ENCODE measurements at regions not wholly inside any gene's neighbourhood (a gene's known extent, or its start where the extent isn't known, plus 50 kb on each side); places are given as distances from the start of the nearest gene placed in this dataset.

GRCh38 chr5:5009240-5009639, 130.9 kb upstream of the ADAMTS16 start:
- Mint-ChIP-seq H3K27me3 (ENCODE audit: low read depth) (no peaks in the 10 kb centered on the region), H3K9me3 (ENCODE audit: insufficient read depth) (no peaks in the 10 kb centered on the region), H3K27ac (no peak overlapping the region), H3K4me3 (no peak overlapping the region), H3K36me3 (ENCODE audit: low read depth) (no peaks in the 10 kb centered on the region), H3K4me1 (ENCODE audit: low read depth) (no peaks in the 10 kb centered on the region)
- CTCF ChIA-PET: no interaction called here
- DNase-seq (no peak), ATAC-seq (no peak)
- POLR2A ChIA-PET: no interaction called here

- Mint-ChIP-seq H3K4me1 (ENCODE audit: low read depth) (no peaks in the 10 kb centered on the region), H3K27ac (no peak overlapping the region), H3K9me3 (ENCODE audit: insufficient read depth) (no peaks in the 10 kb centered on the region), H3K27me3 (ENCODE audit: low read depth) (no peaks in the 10 kb centered on the region), H3K4me3 (no peak overlapping the region), H3K36me3 (ENCODE audit: low read depth) (no peaks in the 10 kb centered on the region)
- DNase-seq (no peak), ATAC-seq (no peak)
- POLR2A ChIA-PET: no interaction called here
- CTCF ChIA-PET: no interaction called here
Measured at GRCh38 chr5:5011151-5011550, 129.0 kb upstream of the ADAMTS16 start.

- ATAC-seq (no peak), DNase-seq (no peak)
- no peaks in the 10 kb centered on the region for H3K9me3 Mint-ChIP-seq (ENCODE audit: insufficient read depth)
- H3K4me3 Mint-ChIP-seq: no peak overlapping the region
- H3K36me3 Mint-ChIP-seq (ENCODE audit: low read depth): no peaks in the 10 kb centered on the region
- no peaks in the 10 kb centered on the region for H3K4me1 Mint-ChIP-seq (ENCODE audit: low read depth)
- ChIA-PET POLR2A (no interaction called here), CTCF (no interaction called here)
- no peaks in the 10 kb centered on the region for H3K27me3 Mint-ChIP-seq (ENCODE audit: low read depth)
- H3K27ac Mint-ChIP-seq: no peak overlapping the region
Measured at GRCh38 chr5:5014586-5015235, 125.4 kb upstream of the ADAMTS16 start.

GRCh38 chr5:5017827-5018577, 122.1 kb upstream of the ADAMTS16 start:
- POLR2A ChIA-PET: no interaction called here
- no peak for ATAC-seq

GRCh38 chr5:5018578-5018970, 121.6 kb upstream of the ADAMTS16 start:
- Mint-ChIP-seq H3K4me1 (ENCODE audit: low read depth) (no peaks in the 10 kb centered on the region), H3K4me3 (no peak overlapping the region), H3K9me3 (ENCODE audit: insufficient read depth) (no peaks in the 10 kb centered on the region), H3K27ac (no peak overlapping the region), H3K36me3 (ENCODE audit: low read depth) (no peaks in the 10 kb centered on the region), H3K27me3 (ENCODE audit: low read depth) (no peaks in the 10 kb centered on the region)
- DNase-seq: no peak
- POLR2A ChIA-PET: no interaction called here
- CTCF ChIA-PET: no interaction called here
- ATAC-seq: no peak

More at GRCh38 chr5:5017827-5018577, 122.1 kb upstream of the ADAMTS16 start:
- Mint-ChIP-seq H3K27ac (no peak overlapping the region), H3K27me3 (ENCODE audit: low read depth) (no peaks in the 10 kb centered on the region), H3K4me3 (no peak overlapping the region), H3K4me1 (ENCODE audit: low read depth) (no peaks in the 10 kb centered on the region), H3K9me3 (ENCODE audit: insufficient read depth) (no peaks in the 10 kb centered on the region), H3K36me3 (ENCODE audit: low read depth) (no peaks in the 10 kb centered on the region)
- CTCF ChIA-PET: no interaction called here
- DNase-seq: no peak

GRCh38 chr5:5021436-5021835, 118.7 kb upstream of the ADAMTS16 start:
- POLR2A ChIA-PET: no interaction called here
- ATAC-seq: no peak

GRCh38 chr5:5025098-5025773, 114.9 kb upstream of the ADAMTS16 start:
- no peaks in the 10 kb centered on the region for H3K36me3 Mint-ChIP-seq (ENCODE audit: low read depth)
- H3K4me1 Mint-ChIP-seq (ENCODE audit: low read depth): peaks cover 7% of the 10 kb centered on the region
- H3K27me3 Mint-ChIP-seq (ENCODE audit: low read depth): no peaks in the 10 kb centered on the region
- CTCF ChIA-PET: no interaction called here
- no peak overlapping the region for H3K27ac Mint-ChIP-seq
- ATAC-seq (no peak), DNase-seq (no peak)
- POLR2A ChIA-PET: no interaction called here
- no peaks in the 10 kb centered on the region for H3K9me3 Mint-ChIP-seq (ENCODE audit: insufficient read depth)
- H3K4me3 Mint-ChIP-seq: no peak overlapping the region

More at GRCh38 chr5:5021436-5021835, 118.7 kb upstream of the ADAMTS16 start:
- Mint-ChIP-seq H3K4me3 (no peak overlapping the region), H3K36me3 (ENCODE audit: low read depth) (no peaks in the 10 kb centered on the region), H3K27ac (no peak overlapping the region), H3K9me3 (ENCODE audit: insufficient read depth) (no peaks in the 10 kb centered on the region), H3K27me3 (ENCODE audit: low read depth) (no peaks in the 10 kb centered on the region), H3K4me1 (ENCODE audit: low read depth) (peaks cover 7% of the 10 kb centered on the region)
- DNase-seq: no peak
- CTCF ChIA-PET: no interaction called here

- ChIA-PET CTCF (no interaction called here), POLR2A (no interaction called here)
- H3K27me3 Mint-ChIP-seq (ENCODE audit: low read depth): no peaks in the 10 kb centered on the region
- no peaks in the 10 kb centered on the region for H3K36me3 Mint-ChIP-seq (ENCODE audit: low read depth)
- H3K27ac Mint-ChIP-seq: no peak overlapping the region
- ATAC-seq (no peak), DNase-seq (no peak)
- no peaks in the 10 kb centered on the region for H3K9me3 Mint-ChIP-seq (ENCODE audit: insufficient read depth)
- H3K4me1 Mint-ChIP-seq (ENCODE audit: low read depth): peaks cover 7% of the 10 kb centered on the region
- H3K4me3 Mint-ChIP-seq: no peak overlapping the region
Measured at GRCh38 chr5:5025774-5026408, 114.2 kb upstream of the ADAMTS16 start.

- POLR2A ChIA-PET: no interaction called here
- Mint-ChIP-seq H3K4me3 (no peak overlapping the region), H3K27ac (no peak overlapping the region), H3K36me3 (ENCODE audit: low read depth) (no peaks in the 10 kb centered on the region), H3K27me3 (ENCODE audit: low read depth) (no peaks in the 10 kb centered on the region), H3K9me3 (ENCODE audit: insufficient read depth) (no peaks in the 10 kb centered on the region), H3K4me1 (ENCODE audit: low read depth) (peaks cover 7% of the 10 kb centered on the region)
- CTCF ChIA-PET: no interaction called here
- DNase-seq (no peak), ATAC-seq (no peak)
Measured at GRCh38 chr5:5026409-5026785, 113.7 kb upstream of the ADAMTS16 start.

- DNase-seq (no peak), ATAC-seq (no peak)
- H3K9me3 Mint-ChIP-seq (ENCODE audit: insufficient read depth): peaks cover 4% of the 10 kb centered on the region
- H3K27me3 Mint-ChIP-seq (ENCODE audit: low read depth): no peaks in the 10 kb centered on the region
- POLR2A ChIA-PET: no interaction called here
- no peak overlapping the region for H3K27ac Mint-ChIP-seq
- H3K36me3 Mint-ChIP-seq (ENCODE audit: low read depth): no peaks in the 10 kb centered on the region
- H3K4me3 Mint-ChIP-seq: no peak overlapping the region
- no peaks in the 10 kb centered on the region for H3K4me1 Mint-ChIP-seq (ENCODE audit: low read depth)
- CTCF ChIA-PET: no interaction called here
Measured at GRCh38 chr5:5031665-5032064, 108.5 kb upstream of the ADAMTS16 start.

- no peaks in the 10 kb centered on the region for H3K4me1 Mint-ChIP-seq (ENCODE audit: low read depth)
- DNase-seq (no peak), ATAC-seq (no peak)
- H3K27ac Mint-ChIP-seq: no peak overlapping the region
- ChIA-PET CTCF (interaction anchor here (0.6 kb wide), 1 partner anchor 448 kb away, joined by 3 read pairs; no protein-coding TSS in a partner anchor), POLR2A (no interaction called here)
- H3K9me3 Mint-ChIP-seq (ENCODE audit: insufficient read depth): peaks cover 2% of the 10 kb centered on the region
- H3K27me3 Mint-ChIP-seq (ENCODE audit: low read depth): no peaks in the 10 kb centered on the region
- no peak overlapping the region for H3K4me3 Mint-ChIP-seq
- H3K36me3 Mint-ChIP-seq (ENCODE audit: low read depth): no peaks in the 10 kb centered on the region
Measured at GRCh38 chr5:5037674-5038073, 102.5 kb upstream of the ADAMTS16 start.

GRCh38 chr5:5039918-5040317, 100.2 kb upstream of the ADAMTS16 start:
- H3K27me3 Mint-ChIP-seq (ENCODE audit: low read depth): no peaks in the 10 kb centered on the region
- ATAC-seq: no peak
- DNase-seq: no peak
- CTCF ChIA-PET: no interaction called here
- H3K36me3 Mint-ChIP-seq (ENCODE audit: low read depth): no peaks in the 10 kb centered on the region
- no peak overlapping the region for H3K4me3 Mint-ChIP-seq
- no peaks in the 10 kb centered on the region for H3K9me3 Mint-ChIP-seq (ENCODE audit: insufficient read depth)
- H3K4me1 Mint-ChIP-seq (ENCODE audit: low read depth): no peaks in the 10 kb centered on the region
- POLR2A ChIA-PET: no interaction called here
- no peak overlapping the region for H3K27ac Mint-ChIP-seq
